ENCODE measurements at regions not wholly inside any gene's neighbourhood (a gene's known extent, or its start where the extent isn't known, plus 50 kb on each side); places are given as distances from the start of the nearest gene placed in this dataset.

DNA sequence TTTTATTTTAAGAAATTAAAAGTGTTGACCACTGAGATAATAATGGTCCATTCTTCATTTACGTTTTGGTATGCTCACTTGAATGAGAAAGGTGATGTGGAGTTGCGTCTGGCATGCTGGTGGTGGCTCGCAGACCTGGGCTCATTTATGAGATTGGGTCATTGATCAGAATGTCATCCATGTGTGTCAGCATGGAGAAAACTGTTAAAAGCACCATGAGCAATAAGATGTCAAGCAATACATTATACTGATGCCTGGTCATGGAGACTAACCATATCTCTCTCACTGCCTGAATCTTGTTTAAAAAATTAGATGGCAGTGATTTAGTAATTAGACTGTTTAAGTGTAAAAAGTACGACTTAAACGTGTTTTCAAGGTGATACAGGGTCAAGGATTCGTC is 503.4 kb upstream of the SEMA6D start:
- no peak for TF ChIP-seq POLR2A (IDR thresholded peaks at IDR 0.05; ENCODE audit: insufficient read depth in 1 of 2, low read depth in 2 of 2, low read length in 2 of 2)
- TF ChIP-seq MXI1 (IDR thresholded peaks at IDR 0.05; ENCODE audit: borderline replicate concordance, low read depth, low read length): no peak
- no peak for TF ChIP-seq NFIC (IDR thresholded peaks at IDR 0.05; ENCODE audit: low read length)
- TF ChIP-seq MEIS1 (CRISPR knock-in tag; IDR thresholded peaks at IDR 0.05; ENCODE audit: borderline replicate concordance): no peak
